ENCODE measurements at regions not wholly inside any gene's neighbourhood (a gene's known extent, or its start where the extent isn't known, plus 50 kb on each side); places are given as distances from the start of the nearest gene placed in this dataset.

GRCh38 chr5:73307645-73308355 is 134.8 kb downstream of the TMEM174 start:
- no peak for TF ChIP-seq POLR2A (IDR thresholded peaks at IDR 0.05; ENCODE audit: low read length)
- TF ChIP-seq GATA1 (IDR thresholded peaks at IDR 0.05; ENCODE audit: low read depth, low read length) = no peak

All from erythroblast (primary cell).